ENCODE measurements at regions not wholly inside any gene's neighbourhood (a gene's known extent, or its start where the extent isn't known, plus 50 kb on each side); places are given as distances from the start of the nearest gene placed in this dataset.

GRCh38 chr7:109821156-109821555 is 1251.5 kb downstream of the DNAJB9 start:
- H3K4me2 ChIP-seq (ENCODE audit: control insufficient read depth, insufficient read depth), result no peak overlapping the region
- H3K4me3 ChIP-seq, result no peak overlapping the region
- DNase-seq (ENCODE audit: low read depth, low spot score) (no peak), ATAC-seq (no peak), FAIRE-seq (no peak)
- in situ Hi-C loops (cut with MboI), result no loop called here
- H3K27ac ChIP-seq (ENCODE audit: control insufficient read depth, insufficient read depth), result no peak overlapping the region
- ChIA-PET SMC1A (ENCODE audit: uncharacterized antibody, unreplicated experiment) (no interaction called here), RAD21 (ENCODE audit: unreplicated experiment) (no interaction called here), POLR2A (no interaction called here), CTCF (no interaction called here)
- intact Hi-C loops (cut with micrococcal nuclease; ENCODE audit: unreplicated experiment), result no loop called here
- no peak overlapping the region for H3K9ac ChIP-seq (ENCODE audit: control insufficient read depth, insufficient read depth, low read length)
- H3K9me3 ChIP-seq (replicated peaks; ENCODE audit: control insufficient read depth, insufficient read depth, low read length), result no peaks in the 10 kb centered on the region
- TF ChIP-seq ZNF622 (IDR thresholded peaks at IDR 0.05), result no peak
- no peak for TF ChIP-seq SMARCA5 (IDR thresholded peaks at IDR 0.05)
- TF ChIP-seq STAT1 (conservative IDR thresholded peaks at IDR 0.05), result no peak
- no peak for TF ChIP-seq MYB (IDR thresholded peaks at IDR 0.05; ENCODE audit: borderline replicate concordance, low read depth, low read length)
- TF ChIP-seq LARP7 (IDR thresholded peaks at IDR 0.05), result no peak
- no peak for TF ChIP-seq PAX8 (IDR thresholded peaks at IDR 0.05)
- no peak for TF ChIP-seq ZBTB40 (IDR thresholded peaks at IDR 0.05; ENCODE audit: borderline replicate concordance)
- TF ChIP-seq GABPA (IDR thresholded peaks at IDR 0.05; ENCODE audit: low read depth), result no peak
- no peak for TF ChIP-seq TBL1XR1 (IDR thresholded peaks at IDR 0.05; ENCODE audit: low read depth, low read length)
- no peak for TF ChIP-seq HSF1 (IDR thresholded peaks at IDR 0.05; ENCODE audit: low read depth, low read length)
- TF ChIP-seq, protein P1, sequence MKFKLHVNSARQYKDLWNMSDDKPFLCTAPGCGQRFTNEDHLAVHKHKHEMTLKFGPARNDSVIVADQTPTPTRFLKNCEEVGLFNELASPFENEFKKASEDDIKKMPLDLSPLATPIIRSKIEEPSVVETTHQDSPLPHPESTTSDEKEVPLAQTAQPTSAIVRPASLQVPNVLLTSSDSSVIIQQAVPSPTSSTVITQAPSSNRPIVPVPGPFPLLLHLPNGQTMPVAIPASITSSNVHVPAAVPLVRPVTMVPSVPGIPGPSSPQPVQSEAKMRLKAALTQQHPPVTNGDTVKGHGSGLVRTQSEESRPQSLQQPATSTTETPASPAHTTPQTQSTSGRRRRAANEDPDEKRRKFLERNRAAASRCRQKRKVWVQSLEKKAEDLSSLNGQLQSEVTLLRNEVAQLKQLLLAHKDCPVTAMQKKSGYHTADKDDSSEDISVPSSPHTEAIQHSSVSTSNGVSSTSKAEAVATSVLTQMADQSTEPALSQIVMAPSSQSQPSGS (IDR thresholded peaks at IDR 0.05; ENCODE audit: low read length), result no peak
- TF ChIP-seq CHD1 (IDR thresholded peaks at IDR 0.05; ENCODE audit: low read depth, low read length), result no peak
- TF ChIP-seq BRCA1 (IDR thresholded peaks at IDR 0.05; ENCODE audit: low read depth, low read length), result no peak
- TF ChIP-seq, protein P2, sequence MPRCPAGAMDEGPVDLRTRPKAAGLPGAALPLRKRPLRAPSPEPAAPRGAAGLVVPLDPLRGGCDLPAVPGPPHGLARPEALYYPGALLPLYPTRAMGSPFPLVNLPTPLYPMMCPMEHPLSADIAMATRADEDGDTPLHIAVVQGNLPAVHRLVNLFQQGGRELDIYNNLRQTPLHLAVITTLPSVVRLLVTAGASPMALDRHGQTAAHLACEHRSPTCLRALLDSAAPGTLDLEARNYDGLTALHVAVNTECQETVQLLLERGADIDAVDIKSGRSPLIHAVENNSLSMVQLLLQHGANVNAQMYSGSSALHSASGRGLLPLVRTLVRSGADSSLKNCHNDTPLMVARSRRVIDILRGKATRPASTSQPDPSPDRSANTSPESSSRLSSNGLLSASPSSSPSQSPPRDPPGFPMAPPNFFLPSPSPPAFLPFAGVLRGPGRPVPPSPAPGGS (IDR thresholded peaks at IDR 0.05; ENCODE audit: borderline replicate concordance, insufficient read depth, low read depth, low read length, poor library complexity, severe bottlenecking), result no peak
- no peak for TF ChIP-seq SMAD1 (IDR thresholded peaks at IDR 0.05; ENCODE audit: low read depth, partially characterized antibody)
- H3K4me1 ChIP-seq (ENCODE audit: control insufficient read depth, insufficient read depth, low read length), result no peaks in the 10 kb centered on the region
- H3K36me3 ChIP-seq (ENCODE audit: control insufficient read depth in 2 of 2, insufficient read depth in 2 of 2, low read length in 1 of 2), result no peaks in the 10 kb centered on the region
- WGBS (ENCODE audit: insufficient coverage, insufficient replicate concordance, low lambda C conversion rate, missing lambda C conversion rate), result 2% methylated on average over 2 of the region's 2 CpGs
- no peaks in the 10 kb centered on the region for H4K20me1 ChIP-seq (ENCODE audit: control insufficient read depth, insufficient read depth)
- no peaks in the 10 kb centered on the region for H3K79me2 ChIP-seq (ENCODE audit: control insufficient read depth, insufficient read depth, low read length)
- no TSS peak for BruUV-seq (replicated peaks)
- no peak overlapping the region for H2AFZ ChIP-seq (ENCODE audit: control insufficient read depth, low read depth, low read length)
- no peaks in the 10 kb centered on the region for H3K27me3 ChIP-seq (replicated peaks in 1 of 2; ENCODE audit: control insufficient read depth in 2 of 2, insufficient read depth in 2 of 2, low read length in 1 of 2)
